Panc1 (cell line): ENCODE measurements at regions not wholly inside any gene's neighbourhood (a gene's known extent, or its start where the extent isn't known, plus 50 kb on each side); places are given as distances from the start of the nearest gene placed in this dataset.
"Not testable (repeated sequence)": the region's sequence is repeated elsewhere in the genome, so short reads cannot be mapped to it uniquely, and the experiment has no call there.

ENCODE experiments used
- CTCF ChIP-seq: fragments of 450-650 bp; IDR thresholded peaks from 2 replicates; pipeline ENCODE4 v1.5.1; 2017; ENCODE audit warnings: mild to moderate bottlenecking
- POLR2AphosphoS5 ChIP-seq: IDR thresholded peaks from 2 replicates; pipeline ENCODE4 v1.6.1; 2012; ENCODE audit warnings: mild to moderate bottlenecking, low read depth, low read length, moderate library complexity
- REST ChIP-seq, 2 experiments: IDR thresholded peaks; 2 replicates each; pipeline ENCODE4 v1.6.1; 2011 to 2012; ENCODE audit warnings: low read depth in 2 of 2, control low read depth in 1 of 2, low read length in 1 of 2, mild to moderate bottlenecking in 1 of 2, moderate library complexity in 1 of 2; ENCODE audit not compliant: insufficient read depth in 1 of 2
- TCF7L2 ChIP-seq: IDR thresholded peaks from 2 replicates; pipeline ENCODE4 v1.6.1; 2011; ENCODE audit warnings: mild to moderate bottlenecking, low read depth, low read length, inconsistent platforms

DNA sequence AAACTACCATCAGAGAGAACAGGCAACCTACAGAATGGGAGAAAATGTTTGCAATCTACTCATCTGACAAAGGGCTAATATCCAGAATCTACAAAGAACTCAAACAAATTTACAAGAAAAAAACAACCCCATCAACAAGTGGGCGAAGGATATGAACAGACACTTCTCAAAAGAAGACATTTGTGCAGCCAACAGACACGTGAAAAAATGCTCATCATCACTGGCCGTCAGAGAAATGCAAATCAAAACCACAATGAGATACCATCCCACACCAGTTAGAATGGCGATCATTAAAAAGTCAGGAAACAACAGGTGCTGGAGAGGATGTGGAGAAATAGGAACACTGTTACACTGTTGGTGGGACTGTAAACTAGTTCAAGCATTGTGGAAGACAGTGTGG lies 51.6 kb upstream of the VPREB1 start:
- not testable (repeated sequence) for TF ChIP-seq CTCF; REST (IDR thresholded peaks at IDR 0.05; ENCODE audit: insufficient read depth in 1 of 2, low read depth in 2 of 2, low read length in 1 of 2); TCF7L2; POLR2AphosphoS5
